GM12878 (cell line): ENCODE measurements at regions not wholly inside any gene's neighbourhood (a gene's known extent, or its start where the extent isn't known, plus 50 kb on each side); places are given as distances from the start of the nearest gene placed in this dataset.

ENCODE experiments used
- ATAC-seq: fragments of 200-7000 bp; cut with Tn5 transposase; 3 replicates; pipeline ENCODE4 v1.9.1; 2020; ENCODE audit warnings: mild to moderate bottlenecking, moderate library complexity
- BruUV-seq: library from RNA; stranded (reverse); fragments of 400-500 nt; replicated peaks from 2 replicates; lab custom pipeline; 2021; lab: Mats Ljungman, UMichigan
- CTCF ChIA-PET: fragments of 300-600 bp; sonication (Branson Sonifier 250); formaldehyde crosslinking; extraction: SDS; loops from one replicate; lab custom pipeline; 2021; ENCODE audit warnings: inconsistent platforms; lab: Yijun Ruan, JAX
- POLR2A ChIA-PET: fragments of 350-600 bp; formaldehyde crosslinking; extraction: SDS; loops from one replicate; lab custom pipeline; 2021; ENCODE audit warnings: inconsistent platforms; lab: Charles Lee
- RAD21 ChIA-PET: fragments of 300-600 bp; sonication (Branson Sonifier 250); formaldehyde crosslinking; loops from one replicate; lab custom pipeline; 2023; ENCODE audit warnings: antibody characterized with exemption; ENCODE audit not compliant: unreplicated experiment; lab: Charles Lee
- SMC1A ChIA-PET: fragments of 300-600 bp; sonication (Branson Sonifier 250); formaldehyde crosslinking; loops from one replicate; lab custom pipeline; 2023; ENCODE audit not compliant: unreplicated experiment, uncharacterized antibody; lab: Charles Lee
- DNase-seq: peaks from one replicate; pipeline ENCODE4 v3.0.0-alpha.2; 2011; ENCODE audit warnings: low read depth, low spot score
- FAIRE-seq: peaks from 3 replicates; lab custom pipeline; 2011; peaks lifted over from hg19 to GRCh38; lab: Jason Lieb, UNC
- H2AFZ ChIP-seq: 2 replicates; pipeline ENCODE4 v1.6.0; 2011; ENCODE audit warnings: low read depth, low read length, control low read depth; ENCODE audit not compliant: control insufficient read depth
- H3K27ac ChIP-seq: 2 replicates; pipeline ENCODE4 v1.5.1; 2011; ENCODE audit warnings: control low read depth; ENCODE audit not compliant: control insufficient read depth, insufficient read depth
- H3K27me3 ChIP-seq, 2 experiments: replicated peaks in 1 of 2; 2 replicates each; pipeline versions ENCODE4 v1.6.0 to v1.6.1; 2011; ENCODE audit warnings: low read length in 1 of 2; ENCODE audit not compliant: control insufficient read depth in 2 of 2, insufficient read depth in 2 of 2
- H3K36me3 ChIP-seq, 2 experiments: 2 replicates each; pipeline ENCODE4 v1.5.1; 2011; ENCODE audit warnings: low read length in 1 of 2; ENCODE audit not compliant: control insufficient read depth in 2 of 2, insufficient read depth in 2 of 2
- H3K4me1 ChIP-seq: 2 replicates; pipeline ENCODE4 v1.6.1; 2011; ENCODE audit warnings: mild to moderate bottlenecking, low read length, moderate library complexity, mixed read lengths; ENCODE audit not compliant: control insufficient read depth, insufficient read depth
- H3K4me2 ChIP-seq: 2 replicates; pipeline ENCODE4 v1.6.0; 2011; ENCODE audit warnings: control low read depth; ENCODE audit not compliant: control insufficient read depth, insufficient read depth
- H3K4me3 ChIP-seq: fragments of 200-600 bp; sonication (generic); 2 replicates; pipeline ENCODE4 v1.5.1; 2016
- H3K79me2 ChIP-seq: 2 replicates; pipeline ENCODE4 v1.6.0; 2011; ENCODE audit warnings: low read length; ENCODE audit not compliant: control insufficient read depth, insufficient read depth
- H3K9ac ChIP-seq: 2 replicates; pipeline ENCODE4 v1.8.0; 2011; ENCODE audit warnings: low read length, control low read depth, mixed read lengths; ENCODE audit not compliant: control insufficient read depth, insufficient read depth
- H3K9me3 ChIP-seq: replicated peaks from 3 replicates; pipeline ENCODE4 v1.5.1; 2011; ENCODE audit warnings: mild to moderate bottlenecking, low read length; ENCODE audit not compliant: control insufficient read depth, insufficient read depth
- H4K20me1 ChIP-seq: 2 replicates; pipeline ENCODE4 v1.6.0; 2011; ENCODE audit not compliant: control insufficient read depth, insufficient read depth
- ASH2L ChIP-seq: fragments of 300-600, 200-600 bp; sonication (generic); IDR thresholded peaks from 2 replicates; pipeline ENCODE4 v1.6.1; 2017; ENCODE audit warnings: low read depth, mild to moderate bottlenecking, borderline replicate concordance
- BACH1 ChIP-seq: fragments of 450-650 bp; IDR thresholded peaks from 2 replicates; pipeline ENCODE4 v1.6.1; 2017; ENCODE audit warnings: mild to moderate bottlenecking, borderline replicate concordance
- BCL11A ChIP-seq: IDR thresholded peaks from 2 replicates; pipeline ENCODE4 v1.6.1; 2011; ENCODE audit warnings: low read depth, low read length
- CREB1 ChIP-seq: IDR thresholded peaks from 2 replicates; pipeline ENCODE4 v1.6.1; 2012; ENCODE audit warnings: low read depth, mild to moderate bottlenecking, inconsistent platforms
- EZH2 ChIP-seq: IDR thresholded peaks from 2 replicates; pipeline ENCODE4 v1.6.1; 2012; ENCODE audit warnings: low read depth, mild to moderate bottlenecking, control low read depth, inconsistent platforms, low read length, borderline replicate concordance; ENCODE audit not compliant: control insufficient read depth
- FOS ChIP-seq: IDR thresholded peaks from 3 replicates; pipeline ENCODE4 v1.6.1; 2011; ENCODE audit warnings: borderline replicate concordance; ENCODE audit not compliant: insufficient read length; ENCODE audit errors: extremely low read depth
- NBN ChIP-seq: fragments of 450-650 bp; IDR thresholded peaks from 2 replicates; pipeline ENCODE4 v1.6.1; 2016
- POLR2AphosphoS2 ChIP-seq: IDR thresholded peaks from 2 replicates; pipeline ENCODE4 v1.6.1; 2011; ENCODE audit warnings: low read depth, mild to moderate bottlenecking, low read length, improper control_type of control experiment, moderate library complexity
- WGBS: methylation state at CpG from one replicate; pipeline ENCODE4 v1.1.6; 2016; ENCODE audit warnings: low lambda C conversion rate; ENCODE audit not compliant: insufficient replicate concordance, insufficient coverage; ENCODE audit errors: missing lambda C conversion rate; 5-methylcytosine and 5-hydroxymethylcytosine counted together
- in situ Hi-C: fragments of 300-500 bp; cut with MboI; formaldehyde crosslinking; loops from 9 replicates; pipeline ENCODE4 v1.14.3; 2018; ENCODE audit warnings: mixed read lengths
- intact Hi-C: fragments of 100-400 bp; cut with micrococcal nuclease; formaldehyde crosslinking; loops from one replicate; pipeline ENCODE4 v1.14.2; 2022; ENCODE audit not compliant: unreplicated experiment
- TF ChIP-seq, protein P1 (sequence below): fragments of 450-650 bp; IDR thresholded peaks from 2 replicates; pipeline ENCODE4 v1.6.1; 2017; ENCODE audit warnings: mild to moderate bottlenecking, moderate library complexity

DNA sequence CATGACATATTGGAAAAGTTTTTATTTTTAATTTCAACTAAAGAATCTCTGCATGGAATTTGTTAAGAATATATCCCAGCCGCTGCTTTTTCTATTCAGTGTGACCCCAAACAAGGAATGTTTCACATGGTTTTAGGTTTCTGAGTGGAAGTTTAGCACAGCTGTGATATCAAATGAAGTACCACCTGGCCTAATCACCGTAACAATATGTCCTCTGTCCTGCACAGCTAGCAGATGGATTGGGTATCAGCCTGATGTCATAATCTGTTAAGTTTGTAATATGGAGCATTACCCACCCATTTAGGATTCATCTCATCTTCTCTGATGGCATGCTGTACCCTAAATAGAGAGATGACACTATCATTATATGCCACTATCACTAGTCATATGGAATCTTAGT, 963.7 kb upstream of the ADGRL2 start:
- Histone ChIP-seq H3K27me3 (no peaks in the 10 kb centered on the region), H3K4me1 (no peaks in the 10 kb centered on the region), H3K9me3 (no peaks in the 10 kb centered on the region), H4K20me1 (no peaks in the 10 kb centered on the region), H3K9ac (no peak overlapping the region), H3K79me2 (no peaks in the 10 kb centered on the region), H3K27ac (no peak overlapping the region), H3K4me2 (no peak overlapping the region), H3K4me3 (no peak overlapping the region), H2AFZ (no peak overlapping the region), H3K36me3 (no peaks in the 10 kb centered on the region)
- 29% methylated on average over 2 of the region's 2 CpGs for WGBS
- POLR2A ChIA-PET = no interaction called here
- CTCF ChIA-PET = no interaction called here
- ATAC-seq (no peak), FAIRE-seq (no peak), DNase-seq (no peak)
- RAD21 ChIA-PET = no interaction called here
- BruUV-seq = no TSS peak
- TF ChIP-seq POLR2AphosphoS2 (no peak), ASH2L (no peak), BACH1 (no peak), FOS (no peak), NBN (no peak), EZH2 (no peak), BCL11A (no peak), CREB1 (no peak)
- TF ChIP-seq, protein P1, sequence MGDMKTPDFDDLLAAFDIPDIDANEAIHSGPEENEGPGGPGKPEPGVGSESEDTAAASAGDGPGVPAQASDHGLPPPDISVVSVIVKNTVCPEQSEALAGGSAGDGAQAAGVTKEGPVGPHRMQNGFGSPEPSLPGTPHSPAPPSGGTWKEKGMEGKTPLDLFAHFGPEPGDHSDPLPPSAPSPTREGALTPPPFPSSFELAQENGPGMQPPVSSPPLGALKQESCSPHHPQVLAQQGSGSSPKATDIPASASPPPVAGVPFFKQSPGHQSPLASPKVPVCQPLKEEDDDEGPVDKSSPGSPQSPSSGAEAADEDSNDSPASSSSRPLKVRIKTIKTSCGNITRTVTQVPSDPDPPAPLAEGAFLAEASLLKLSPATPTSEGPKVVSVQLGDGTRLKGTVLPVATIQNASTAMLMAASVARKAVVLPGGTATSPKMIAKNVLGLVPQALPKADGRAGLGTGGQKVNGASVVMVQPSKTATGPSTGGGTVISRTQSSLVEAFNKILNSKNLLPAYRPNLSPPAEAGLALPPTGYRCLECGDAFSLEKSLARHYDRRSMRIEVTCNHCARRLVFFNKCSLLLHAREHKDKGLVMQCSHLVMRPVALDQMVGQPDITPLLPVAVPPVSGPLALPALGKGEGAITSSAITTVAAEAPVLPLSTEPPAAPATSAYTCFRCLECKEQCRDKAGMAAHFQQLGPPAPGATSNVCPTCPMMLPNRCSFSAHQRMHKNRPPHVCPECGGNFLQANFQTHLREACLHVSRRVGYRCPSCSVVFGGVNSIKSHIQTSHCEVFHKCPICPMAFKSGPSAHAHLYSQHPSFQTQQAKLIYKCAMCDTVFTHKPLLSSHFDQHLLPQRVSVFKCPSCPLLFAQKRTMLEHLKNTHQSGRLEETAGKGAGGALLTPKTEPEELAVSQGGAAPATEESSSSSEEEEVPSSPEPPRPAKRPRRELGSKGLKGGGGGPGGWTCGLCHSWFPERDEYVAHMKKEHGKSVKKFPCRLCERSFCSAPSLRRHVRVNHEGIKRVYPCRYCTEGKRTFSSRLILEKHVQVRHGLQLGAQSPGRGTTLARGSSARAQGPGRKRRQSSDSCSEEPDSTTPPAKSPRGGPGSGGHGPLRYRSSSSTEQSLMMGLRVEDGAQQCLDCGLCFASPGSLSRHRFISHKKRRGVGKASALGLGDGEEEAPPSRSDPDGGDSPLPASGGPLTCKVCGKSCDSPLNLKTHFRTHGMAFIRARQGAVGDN = no peak
- SMC1A ChIA-PET = interaction anchor here (1.0 kb wide), 1 partner anchor 10 kb away, joined by 3 read pairs; no protein-coding TSS in a partner anchor
- intact Hi-C loops (no loop called here), in situ Hi-C loops (no loop called here)
